ENCODE measurements at regions not wholly inside any gene's neighbourhood (a gene's known extent, or its start where the extent isn't known, plus 50 kb on each side); places are given as distances from the start of the nearest gene placed in this dataset.

DNA sequence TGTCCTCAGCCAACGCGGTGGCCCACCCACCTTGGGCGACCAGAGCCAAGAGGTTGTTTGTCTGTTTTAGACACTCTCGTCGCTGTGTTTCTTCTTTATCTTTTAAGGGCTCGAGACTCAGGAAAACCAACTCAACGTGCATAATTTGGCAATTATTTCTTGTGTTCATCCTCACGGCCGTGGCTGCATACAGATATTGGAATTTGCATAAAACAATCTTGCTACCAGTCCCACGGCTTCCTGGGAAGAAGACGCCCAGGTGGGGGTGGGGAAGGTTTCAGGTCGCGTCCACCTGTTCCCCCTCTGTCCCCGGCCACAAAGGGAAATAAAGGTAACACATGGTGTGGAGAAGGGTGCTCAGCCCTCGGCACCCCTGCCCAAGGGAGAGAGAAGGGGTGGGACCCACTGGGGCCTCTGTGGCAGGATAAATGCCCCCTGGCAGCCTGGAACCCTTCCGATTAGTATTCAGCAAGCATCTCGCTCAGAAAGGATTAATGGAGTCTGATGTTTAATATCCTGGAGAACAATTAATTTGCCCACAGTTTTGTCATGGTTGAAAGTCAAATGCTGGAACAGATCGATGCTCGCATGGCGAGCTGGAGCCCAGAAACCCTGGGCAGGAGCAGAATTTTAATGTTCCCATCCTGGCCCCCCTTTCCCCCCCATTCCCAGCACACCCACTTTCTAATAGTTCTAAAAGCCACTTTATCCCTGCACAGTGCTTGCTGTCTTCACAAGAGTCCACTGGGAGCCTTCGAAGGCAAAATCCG lies 359.7 kb downstream of the MN1 start:
- TF ChIP-seq MYC (IDR thresholded peaks at IDR 0.05; ENCODE audit: low read depth, low read length) (no peak), MAX (IDR thresholded peaks at IDR 0.05; ENCODE audit: low read depth, low read length) (no peak), POLR2A (IDR thresholded peaks at IDR 0.05; ENCODE audit: extremely low read depth, insufficient read length) (no peak)
- TF ChIP-seq, protein P1, sequence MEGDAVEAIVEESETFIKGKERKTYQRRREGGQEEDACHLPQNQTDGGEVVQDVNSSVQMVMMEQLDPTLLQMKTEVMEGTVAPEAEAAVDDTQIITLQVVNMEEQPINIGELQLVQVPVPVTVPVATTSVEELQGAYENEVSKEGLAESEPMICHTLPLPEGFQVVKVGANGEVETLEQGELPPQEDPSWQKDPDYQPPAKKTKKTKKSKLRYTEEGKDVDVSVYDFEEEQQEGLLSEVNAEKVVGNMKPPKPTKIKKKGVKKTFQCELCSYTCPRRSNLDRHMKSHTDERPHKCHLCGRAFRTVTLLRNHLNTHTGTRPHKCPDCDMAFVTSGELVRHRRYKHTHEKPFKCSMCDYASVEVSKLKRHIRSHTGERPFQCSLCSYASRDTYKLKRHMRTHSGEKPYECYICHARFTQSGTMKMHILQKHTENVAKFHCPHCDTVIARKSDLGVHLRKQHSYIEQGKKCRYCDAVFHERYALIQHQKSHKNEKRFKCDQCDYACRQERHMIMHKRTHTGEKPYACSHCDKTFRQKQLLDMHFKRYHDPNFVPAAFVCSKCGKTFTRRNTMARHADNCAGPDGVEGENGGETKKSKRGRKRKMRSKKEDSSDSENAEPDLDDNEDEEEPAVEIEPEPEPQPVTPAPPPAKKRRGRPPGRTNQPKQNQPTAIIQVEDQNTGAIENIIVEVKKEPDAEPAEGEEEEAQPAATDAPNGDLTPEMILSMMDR (IDR thresholded peaks at IDR 0.05; ENCODE audit: low read depth, low read length): no peak
- no peak overlapping the region for H3K4me3 ChIP-seq (ENCODE audit: low read depth, low read length)
- no peak for DNase-seq (ENCODE audit: low read depth)

DNA sequence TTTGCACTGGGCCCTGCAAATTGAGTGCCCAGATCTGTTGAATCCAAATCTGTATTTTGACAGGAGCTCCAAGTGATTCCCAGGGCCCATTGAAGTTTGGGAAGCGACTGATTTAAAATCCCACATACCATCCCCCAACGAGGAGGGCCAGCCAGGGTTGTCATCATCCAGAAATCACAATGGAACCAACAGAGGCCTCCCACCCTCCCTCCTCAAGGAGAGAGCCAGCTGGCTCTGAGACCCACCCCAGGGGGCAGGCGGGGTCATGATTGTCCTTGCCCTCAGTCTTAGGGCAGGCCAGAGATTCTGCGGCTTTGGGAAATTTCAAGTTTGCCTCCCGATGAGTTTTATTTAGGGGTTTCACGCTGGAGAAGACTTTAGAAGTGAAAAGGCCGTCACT lies 358.2 kb downstream of the MN1 start:
- H3K4me3 ChIP-seq (ENCODE audit: low read depth, low read length): no peak overlapping the region
- TF ChIP-seq MAX (IDR thresholded peaks at IDR 0.05; ENCODE audit: low read depth, low read length): no peak
- TF ChIP-seq POLR2A (IDR thresholded peaks at IDR 0.05; ENCODE audit: extremely low read depth, insufficient read length): no peak
- TF ChIP-seq, protein P1 (IDR thresholded peaks at IDR 0.05; ENCODE audit: low read depth, low read length): no peak
- no peak for TF ChIP-seq MYC (IDR thresholded peaks at IDR 0.05; ENCODE audit: low read depth, low read length)
- no peak for DNase-seq (ENCODE audit: low read depth)

GRCh38 chr22:27445881-27446280 lies 355.7 kb downstream of the MN1 start:
- no peak for DNase-seq (ENCODE audit: low read depth)
- TF ChIP-seq POLR2A (IDR thresholded peaks at IDR 0.05; ENCODE audit: extremely low read depth, insufficient read length) (no peak), MAX (IDR thresholded peaks at IDR 0.05; ENCODE audit: low read depth, low read length) (no peak)
- TF ChIP-seq, protein P1 (IDR thresholded peaks at IDR 0.05; ENCODE audit: low read depth, low read length): no peak
- no peak overlapping the region for H3K4me3 ChIP-seq (ENCODE audit: low read depth, low read length)

GRCh38 chr22:27447289-27447688 lies 354.3 kb downstream of the MN1 start:
- TF ChIP-seq MYC (IDR thresholded peaks at IDR 0.05; ENCODE audit: low read depth, low read length): no peak
- no peak for TF ChIP-seq MAX (IDR thresholded peaks at IDR 0.05; ENCODE audit: low read depth, low read length)
- TF ChIP-seq POLR2A (IDR thresholded peaks at IDR 0.05; ENCODE audit: extremely low read depth, insufficient read length): no peak
- TF ChIP-seq, protein P1 (IDR thresholded peaks at IDR 0.05; ENCODE audit: low read depth, low read length): no peak
- no peak overlapping the region for H3K4me3 ChIP-seq (ENCODE audit: low read depth, low read length)
- no peak for DNase-seq (ENCODE audit: low read depth)

DNA sequence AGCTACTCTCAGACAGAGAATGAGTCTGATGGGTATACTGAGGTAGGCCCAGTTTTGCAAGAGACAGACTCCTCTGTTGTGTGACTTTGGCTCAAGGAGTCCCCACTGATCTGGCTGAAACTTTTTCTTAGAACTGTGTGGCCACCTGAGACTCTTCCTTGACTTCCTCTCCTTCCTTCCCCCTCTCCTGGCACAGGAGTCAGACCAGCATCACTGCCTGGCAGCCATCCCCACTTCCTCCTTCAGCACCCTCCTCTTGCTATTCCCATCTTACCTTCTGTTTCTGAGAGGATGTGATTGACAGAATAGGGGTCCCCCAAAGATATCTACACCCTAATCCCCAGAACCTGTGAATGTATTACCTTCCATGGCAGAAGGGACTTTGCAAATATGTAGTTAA lies 351.1 kb downstream of the MN1 start:
- DNase-seq (ENCODE audit: low read depth): no peak
- TF ChIP-seq, protein P1 (IDR thresholded peaks at IDR 0.05; ENCODE audit: low read depth, low read length): no peak
- no peak for TF ChIP-seq MYC (IDR thresholded peaks at IDR 0.05; ENCODE audit: low read depth, low read length)
- TF ChIP-seq POLR2A (IDR thresholded peaks at IDR 0.05; ENCODE audit: extremely low read depth, insufficient read length): no peak
- TF ChIP-seq MAX (IDR thresholded peaks at IDR 0.05; ENCODE audit: low read depth, low read length): no peak
- no peak overlapping the region for H3K4me3 ChIP-seq (ENCODE audit: low read depth, low read length)

Data from NB4 (cell line).